ENCODE measurements at regions not wholly inside any gene's neighbourhood (a gene's known extent, or its start where the extent isn't known, plus 50 kb on each side); places are given as distances from the start of the nearest gene placed in this dataset.

DNA sequence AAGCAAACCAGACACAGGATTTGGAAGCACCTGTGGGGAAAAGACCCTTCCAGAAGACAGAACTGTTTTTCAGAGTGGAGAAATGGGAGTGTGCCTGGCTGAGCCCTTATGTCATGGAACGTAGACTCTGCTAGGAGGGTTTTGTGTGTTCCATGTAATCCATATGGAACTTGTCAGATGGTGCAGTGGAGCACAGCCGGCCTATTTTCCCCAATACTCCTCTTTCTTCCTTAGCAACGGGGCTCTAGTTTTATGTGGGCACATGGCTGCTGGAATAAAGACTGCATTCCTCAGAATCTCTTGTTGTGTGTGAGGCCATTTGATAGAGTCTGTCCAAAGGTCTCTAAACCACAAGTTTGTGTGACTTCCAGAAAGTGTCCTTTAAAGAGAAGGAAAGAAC lies 284.0 kb downstream of the DRD1 start:
- TF ChIP-seq, protein P1, sequence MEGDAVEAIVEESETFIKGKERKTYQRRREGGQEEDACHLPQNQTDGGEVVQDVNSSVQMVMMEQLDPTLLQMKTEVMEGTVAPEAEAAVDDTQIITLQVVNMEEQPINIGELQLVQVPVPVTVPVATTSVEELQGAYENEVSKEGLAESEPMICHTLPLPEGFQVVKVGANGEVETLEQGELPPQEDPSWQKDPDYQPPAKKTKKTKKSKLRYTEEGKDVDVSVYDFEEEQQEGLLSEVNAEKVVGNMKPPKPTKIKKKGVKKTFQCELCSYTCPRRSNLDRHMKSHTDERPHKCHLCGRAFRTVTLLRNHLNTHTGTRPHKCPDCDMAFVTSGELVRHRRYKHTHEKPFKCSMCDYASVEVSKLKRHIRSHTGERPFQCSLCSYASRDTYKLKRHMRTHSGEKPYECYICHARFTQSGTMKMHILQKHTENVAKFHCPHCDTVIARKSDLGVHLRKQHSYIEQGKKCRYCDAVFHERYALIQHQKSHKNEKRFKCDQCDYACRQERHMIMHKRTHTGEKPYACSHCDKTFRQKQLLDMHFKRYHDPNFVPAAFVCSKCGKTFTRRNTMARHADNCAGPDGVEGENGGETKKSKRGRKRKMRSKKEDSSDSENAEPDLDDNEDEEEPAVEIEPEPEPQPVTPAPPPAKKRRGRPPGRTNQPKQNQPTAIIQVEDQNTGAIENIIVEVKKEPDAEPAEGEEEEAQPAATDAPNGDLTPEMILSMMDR (IDR thresholded peaks at IDR 0.05) = no peak
- TF ChIP-seq POLR2A (IDR thresholded peaks at IDR 0.05) (no peak), POLR2AphosphoS5 (IDR thresholded peaks at IDR 0.05) (no peak)
